Ovary (tissue), 7 donors: ENCODE measurements at regions not wholly inside any gene's neighbourhood (a gene's known extent, or its start where the extent isn't known, plus 50 kb on each side); places are given as distances from the start of the nearest gene placed in this dataset.
A peak's percentile ranks its signal among the peaks of the same experiment; 100 is the strongest.

Experiments used
- DNase-seq, 5 donors: peaks; one replicate each; pipeline ENCODE4 v3.0.0-alpha.2; 2019 to 2020
- H3K27ac ChIP-seq, 2 donors: fragments of 200-600 bp; one replicate each; pipeline versions ENCODE4 v1.5.1 to v1.8.0; 2019 to 2022
- H3K27me3 ChIP-seq: fragments of 200-600 bp; one replicate; pipeline ENCODE4 v1.8.0; 2022
- H3K36me3 ChIP-seq: fragments of 200-600 bp; sonication (generic); one replicate; pipeline ENCODE4 v1.5.1; 2019
- H3K4me1 ChIP-seq: one replicate; pipeline ENCODE4 v1.8.1; 2013; ENCODE audit warnings: mild to moderate bottlenecking, moderate library complexity; ENCODE audit not compliant: insufficient read depth
- H3K4me3 ChIP-seq: fragments of 200-600 bp; sonication (generic); one replicate; pipeline ENCODE4 v1.5.1; 2017
- H3K9me3 ChIP-seq, 2 donors: fragments of 200-600 bp in 1 of 2; sonication (generic) in 1 of 2; one replicate each; pipeline versions ENCODE4 v1.5.1 to v1.8.1; 2013 to 2019; ENCODE audit warnings: mild to moderate bottlenecking in 1 of 2, moderate library complexity in 1 of 2
- CTCF ChIP-seq, 3 donors: fragments of 450-650 bp in 2 of 3; fragments of 200-600 bp in 1 of 3; IDR thresholded peaks; one replicate each; pipeline versions ENCODE4 v1.5.1 to v1.8.0; 2016 to 2022; ENCODE audit warnings: antibody characterized with exemption in 3 of 3, mild to moderate bottlenecking in 1 of 3
- EP300 ChIP-seq: sonication (generic); formaldehyde crosslinking; IDR thresholded peaks from one replicate; pipeline ENCODE4 v1.6.1; 2017; ENCODE audit warnings: antibody characterized with exemption
- POLR2A ChIP-seq: fragments of 450-650 bp; IDR thresholded peaks from one replicate; pipeline ENCODE4 v1.6.1; 2017; ENCODE audit warnings: antibody characterized with exemption, mild to moderate bottlenecking, moderate library complexity
- WGBS, 3 donors: extraction: QIAGEN DNeasy Blood & Tissue Kit in 1 of 3; methylation state at CpG; one replicate each; pipeline versions ENCODE4 v1.1.5 to v1.1.7; 2013 to 2017; 5-methylcytosine and 5-hydroxymethylcytosine counted together
- intact Hi-C, 4 donors: fragments of 100-400 bp; cut with DNase I; formaldehyde crosslinking; loops; one replicate each; pipeline versions ENCODE4 v1.11.0 to v1.15.1; 2022 to 2023
- donor health status: DM: no; HTN: no; CAD: no; lungs with moderate emphysema.
- donor health status: DM: no; HTN: no; CAD: no.
- donor health status: Bipolar disorder and iron deficiency.
- donor health status: DM: no; HTN: no; CAD: no.
- donor health status: DM: yes; HTN: yes; CAD: no.

- no peak for TF ChIP-seq POLR2A
- no peak for TF ChIP-seq CTCF (IDR thresholded peaks at IDR 0.05)
- no peak for TF ChIP-seq EP300
- no peaks in the 10 kb centered on the region for H3K9me3 ChIP-seq
- 77 to 82% (median 79%) methylated on average over 6 of the region's 6 CpGs for WGBS, 3 donors
- no peak overlapping the region for H3K4me3 ChIP-seq
- intact Hi-C loops, result loop anchor here (2.0 to 5.0 kb wide), 4 partner anchors 81 to 231 kb away; partner anchors contain the start of gene SMAD6 (in 2 of the 4)
- H3K27me3 ChIP-seq, result no peaks in the 10 kb centered on the region
- peak overlapping the region in 1 of 2 donors; percentile 91 for H3K27ac ChIP-seq
- DNase-seq, result no peak
- peaks cover 11% of the 10 kb centered on the region for H3K4me1 ChIP-seq
- no peaks in the 10 kb centered on the region for H3K36me3 ChIP-seq
These were observed 55.0 kb upstream of the LCTL start for GRCh38 chr15:66620744-66621344.

GRCh38 chr15:66621491-66622467 is 56.0 kb upstream of the LCTL start:
- WGBS, 3 donors, result 14 to 25% (median 17%) methylated on average over 46 to 75 of the region's 75 CpGs
- TF ChIP-seq POLR2A (no peak), CTCF (IDR thresholded peaks at IDR 0.05) (no peak), EP300 (no peak)

GRCh38 chr15:66622591-66623022 is 56.8 kb upstream of the LCTL start:
- TF ChIP-seq EP300 (no peak), POLR2A (no peak), CTCF (IDR thresholded peaks at IDR 0.05) (no peak)
- no peaks in the 10 kb centered on the region for H3K27me3 ChIP-seq
- WGBS, 3 donors, result 15 to 17% (median 16%) methylated on average over 5 of the region's 5 CpGs
- intact Hi-C loops, result loop anchor here (5.0 kb wide), 3 partner anchors 80 to 230 kb away; partner anchors contain the start of gene SMAD6 (in 1 of the 4)
- H3K27ac ChIP-seq, result peak overlapping the region; percentile 80 to 91
- no peaks in the 10 kb centered on the region for H3K36me3 ChIP-seq
- H3K4me3 ChIP-seq, result no peak overlapping the region
- DNase-seq, result no peak
- H3K4me1 ChIP-seq, result peaks cover 11% of the 10 kb centered on the region
- no peaks in the 10 kb centered on the region for H3K9me3 ChIP-seq

More at GRCh38 chr15:66621491-66622467, 56.0 kb upstream of the LCTL start:
- DNase-seq, result peak; percentile 40 to 62 (median 48)
- Histone ChIP-seq H3K27ac (peak overlapping the region; percentile 80 to 91), H3K27me3 (no peaks in the 10 kb centered on the region), H3K4me1 (peaks cover 11% of the 10 kb centered on the region), H3K9me3 (no peaks in the 10 kb centered on the region), H3K4me3 (peak overlapping the region; percentile 27), H3K36me3 (no peaks in the 10 kb centered on the region)
- intact Hi-C loops, result loop anchor here (2.0 to 5.0 kb wide), 4 partner anchors 81 to 231 kb away; partner anchors contain the start of gene SMAD6 (in 2 of the 4)

- no peak for DNase-seq
- Histone ChIP-seq H3K9me3 (no peaks in the 10 kb centered on the region), H3K4me3 (no peak overlapping the region), H3K27ac (no peak overlapping the region), H3K4me1 (peaks cover 11% of the 10 kb centered on the region), H3K36me3 (no peaks in the 10 kb centered on the region), H3K27me3 (no peaks in the 10 kb centered on the region)
- intact Hi-C loops, result loop anchor here (5.0 kb wide), 3 partner anchors 78 to 228 kb away; partner anchors contain the start of gene SMAD6 (in 1 of the 4)
- 58 to 86% (median 59%) methylated on average over 6 of the region's 6 CpGs for WGBS, 3 donors
- TF ChIP-seq POLR2A, result no peak
- no peak for TF ChIP-seq EP300
- no peak for TF ChIP-seq CTCF (IDR thresholded peaks at IDR 0.05)
These were observed 58.1 kb upstream of the LCTL start for GRCh38 chr15:66623801-66624453.
